ENCODE measurements at regions not wholly inside any gene's neighbourhood (a gene's known extent, or its start where the extent isn't known, plus 50 kb on each side); places are given as distances from the start of the nearest gene placed in this dataset.

- Histone ChIP-seq H3K4me1 (ENCODE audit: control insufficient read depth, insufficient read depth, low read length) (no peaks in the 10 kb centered on the region), H3K27ac (ENCODE audit: low read length) (no peak overlapping the region), H3K27me3 (ENCODE audit: control insufficient read depth, insufficient read depth, low read length) (no peaks in the 10 kb centered on the region), H3K4me3 (ENCODE audit: low read depth in 2 of 2, low read length in 2 of 2) (no peak overlapping the region), H3K36me3 (ENCODE audit: control insufficient read depth, insufficient read depth, low read length) (no peaks in the 10 kb centered on the region), H3K9me3 (ENCODE audit: control insufficient read depth, insufficient read depth, low read depth, low read length) (no peaks in the 10 kb centered on the region)
- in situ Hi-C loops (cut with HindIII; ENCODE audit: low pct_unique_long_range_greater_than_20kb, low sequenced_read_pairs) (no loop called here), intact Hi-C loops (cut with micrococcal nuclease; ENCODE audit: unreplicated experiment) (no loop called here)
- CTCF ChIA-PET, result no interaction called here
- no TSS peak for BruUV-seq (replicated peaks)
- POLR2A ChIA-PET, result no interaction called here
- ATAC-seq (no peak), DNase-seq (ENCODE audit: low read depth, low spot score) (no peak)
- TF ChIP-seq SIN3A (IDR thresholded peaks at IDR 0.05; ENCODE audit: borderline replicate concordance, insufficient read depth, low read depth, low read length) (no peak), POLR2AphosphoS5 (IDR thresholded peaks at IDR 0.05; ENCODE audit: low read depth, low read length) (no peak), CTCF (IDR thresholded peaks at IDR 0.05) (no peak), TCF7L2 (IDR thresholded peaks at IDR 0.05; ENCODE audit: low read depth, low read length) (no peak)
These were observed 215.2 kb upstream of the IRX3 start for GRCh38 chr16:54501797-54502196.

- in situ Hi-C loops (cut with HindIII; ENCODE audit: low pct_unique_long_range_greater_than_20kb, low sequenced_read_pairs) (no loop called here), intact Hi-C loops (cut with micrococcal nuclease; ENCODE audit: unreplicated experiment) (no loop called here)
- H3K27ac ChIP-seq (ENCODE audit: low read length), result no peak overlapping the region
- BruUV-seq (replicated peaks), result no TSS peak
- ATAC-seq (no peak), DNase-seq (ENCODE audit: low read depth, low spot score) (no peak)
- ChIA-PET POLR2A (interaction anchor here (0.7 kb wide), 1 partner anchor 25 kb away, joined by 4 read pairs; no protein-coding TSS in a partner anchor), CTCF (no interaction called here)
- H3K4me3 ChIP-seq (ENCODE audit: low read depth in 2 of 2, low read length in 2 of 2), result no peak overlapping the region
- no peaks in the 10 kb centered on the region for H3K36me3 ChIP-seq (ENCODE audit: control insufficient read depth, insufficient read depth, low read length)
- H3K27me3 ChIP-seq (ENCODE audit: control insufficient read depth, insufficient read depth, low read length), result no peaks in the 10 kb centered on the region; the same call in 1 of the 2 replicates
- H3K9me3 ChIP-seq (ENCODE audit: control insufficient read depth, insufficient read depth, low read depth, low read length), result no peaks in the 10 kb centered on the region
- H3K4me1 ChIP-seq (ENCODE audit: control insufficient read depth, insufficient read depth, low read length), result no peaks in the 10 kb centered on the region; the same call in 1 of the 2 replicates
- TF ChIP-seq REST (IDR thresholded peaks at IDR 0.05; ENCODE audit: insufficient read depth in 1 of 2, low read depth in 2 of 2, low read length in 1 of 2) (no peak), CTCF (IDR thresholded peaks at IDR 0.05) (no peak), POLR2AphosphoS5 (IDR thresholded peaks at IDR 0.05; ENCODE audit: low read depth, low read length) (no peak), TCF7L2 (IDR thresholded peaks at IDR 0.05; ENCODE audit: low read depth, low read length) (no peak), SIN3A (IDR thresholded peaks at IDR 0.05; ENCODE audit: borderline replicate concordance, insufficient read depth, low read depth, low read length) (no peak)
These were observed 207.0 kb upstream of the IRX3 start for GRCh38 chr16:54493594-54493993.
